H1 (cell line): ENCODE measurements at regions not wholly inside any gene's neighbourhood (a gene's known extent, or its start where the extent isn't known, plus 50 kb on each side); places are given as distances from the start of the nearest gene placed in this dataset.

ENCODE experiments used
- BCL11A ChIP-seq, 2 experiments: IDR thresholded peaks; one replicate each; pipeline ENCODE4 v1.6.1; 2011; ENCODE audit warnings: low read depth in 2 of 2, low read length in 2 of 2, mild to moderate bottlenecking in 2 of 2
- FOSL1 ChIP-seq: IDR thresholded peaks from 2 replicates; pipeline ENCODE4 v1.6.1; 2011; ENCODE audit warnings: mild to moderate bottlenecking, low read depth, low read length, moderate library complexity; ENCODE audit not compliant: insufficient read depth
- SIN3A ChIP-seq, 2 experiments: IDR thresholded peaks in 1 of 2; conservative IDR thresholded peaks in 1 of 2; 2 replicates each; pipeline ENCODE4 v1.6.1; 2011 to 2012; ENCODE audit warnings: low read length in 2 of 2, improper control_type of control experiment in 1 of 2, low read depth in 1 of 2, mild to moderate bottlenecking in 1 of 2
- SP2 ChIP-seq: IDR thresholded peaks from 2 replicates; pipeline ENCODE4 v1.6.1; 2012; ENCODE audit warnings: mild to moderate bottlenecking, low read length, inconsistent platforms
- USF2 ChIP-seq: IDR thresholded peaks from 2 replicates; pipeline ENCODE4 v1.6.1; 2011; ENCODE audit warnings: low read length, improper control_type of control experiment
- ZNF274 ChIP-seq: IDR thresholded peaks from 2 replicates; pipeline ENCODE4 v1.7.0; 2012; ENCODE audit warnings: low read length, borderline replicate concordance; ENCODE audit errors: extremely low read depth

- TF ChIP-seq ZNF274: no peak
- no peak for TF ChIP-seq SIN3A (conservative IDR thresholded peaks at IDR 0.05 in 1 of 2, IDR thresholded peaks at IDR 0.05 in 1 of 2; ENCODE audit: low read depth in 1 of 2, low read length in 2 of 2)
- no peak for TF ChIP-seq SP2
- TF ChIP-seq FOSL1: no peak
- no peak for TF ChIP-seq BCL11A (IDR thresholded peaks at IDR 0.05; ENCODE audit: low read depth in 2 of 2, low read length in 2 of 2)
- TF ChIP-seq USF2: no peak
Observed at GRCh38 chr9:10835791-10836463, 223.1 kb upstream of the PTPRD start (continued).
